GM19397 (cell line): ENCODE measurements at regions not wholly inside any gene's neighbourhood (a gene's known extent, or its start where the extent isn't known, plus 50 kb on each side); places are given as distances from the start of the nearest gene placed in this dataset.
"Not testable (repeated sequence)": the region's sequence is repeated elsewhere in the genome, so short reads cannot be mapped to it uniquely, and the experiment has no call there.

Source experiments
- ATAC-seq: cut with Tn5 transposase; IDR thresholded peaks from one replicate; pipeline ENCODE4 v1.9.1; 2021; ENCODE audit warnings: mild to moderate bottlenecking, moderate library complexity; ENCODE audit not compliant: unreplicated experiment

- ATAC-seq: no peak
These were observed 59.2 kb downstream of the IL12A start for GRCh38 chr3:160047876-160048275.

- ATAC-seq: no peak
These were observed 60.4 kb downstream of the IL12A start for GRCh38 chr3:160049038-160049437.

- no peak for ATAC-seq
These were observed 60.9 kb downstream of the IL12A start for GRCh38 chr3:160049565-160049964.

GRCh38 chr3:160049988-160050387 is 61.4 kb downstream of the IL12A start:
- ATAC-seq: no peak

- no peak for ATAC-seq
These were observed 63.9 kb downstream of the IL12A start for GRCh38 chr3:160052385-160053047.

- no peak for ATAC-seq
These were observed 64.4 kb downstream of the IL12A start for GRCh38 chr3:160053048-160053391.

GRCh38 chr3:160054862-160055261 is 66.2 kb downstream of the IL12A start:
- not testable (repeated sequence) for ATAC-seq

GRCh38 chr3:160055659-160056058 is 67.0 kb downstream of the IL12A start:
- no peak for ATAC-seq

GRCh38 chr3:160057331-160057730 is 68.7 kb downstream of the IL12A start:
- ATAC-seq: no peak

GRCh38 chr3:160060409-160061027 is 71.9 kb downstream of the IL12A start:
- ATAC-seq: no peak

GRCh38 chr3:160061525-160061924 is 72.9 kb downstream of the IL12A start:
- no peak for ATAC-seq

GRCh38 chr3:160065282-160065681 is 76.6 kb downstream of the IL12A start:
- no peak for ATAC-seq

GRCh38 chr3:160065786-160066185 is 77.2 kb downstream of the IL12A start:
- ATAC-seq: no peak

- no peak for ATAC-seq
These were observed 81.4 kb downstream of the IL12A start for GRCh38 chr3:160069986-160070385.

- no peak for ATAC-seq
These were observed 87.9 kb downstream of the IL12A start for GRCh38 chr3:160076519-160076918.

GRCh38 chr3:160078533-160078932 is 89.9 kb downstream of the IL12A start:
- ATAC-seq: no peak

- ATAC-seq: no peak
These were observed 93.4 kb downstream of the IL12A start for GRCh38 chr3:160081958-160082533.

GRCh38 chr3:160084998-160085397 is 96.4 kb downstream of the IL12A start:
- no peak for ATAC-seq

GRCh38 chr3:160088492-160089137 is 100.0 kb downstream of the IL12A start:
- ATAC-seq: no peak

- ATAC-seq: no peak
These were observed 102.0 kb downstream of the IL12A start for GRCh38 chr3:160090653-160091052.

- no peak for ATAC-seq
These were observed 102.8 kb downstream of the IL12A start for GRCh38 chr3:160091441-160091840.

GRCh38 chr3:160092760-160093159 is 104.1 kb downstream of the IL12A start:
- no peak for ATAC-seq
